Caco-2 (cell line): ENCODE measurements at regions not wholly inside any gene's neighbourhood (a gene's known extent, or its start where the extent isn't known, plus 50 kb on each side); places are given as distances from the start of the nearest gene placed in this dataset.

Experiments used
- BruUV-seq: library from RNA; stranded (reverse); fragments of 400-500 nt; replicated peaks from 2 replicates; lab custom pipeline; 2021; lab: Mats Ljungman, UMichigan
- CTCF ChIA-PET: fragments of 300-600 bp; sonication (Branson Sonifier 250); formaldehyde crosslinking; loops from one replicate; lab custom pipeline; 2022; ENCODE audit warnings: antibody characterized with exemption; lab: Charles Lee
- POLR2A ChIA-PET: fragments of 300-600 bp; sonication (Branson Sonifier 250); formaldehyde crosslinking; loops from one replicate; lab custom pipeline; 2022; ENCODE audit warnings: antibody characterized with exemption; lab: Charles Lee
- DNase-seq, 2 experiments: peaks; one replicate each; pipeline versions ENCODE4 v3.0.0 to v3.0.0-alpha.2; 2020 to 2022
- H3K27me3 ChIP-seq: replicated peaks from 2 replicates; pipeline ENCODE4 v1.6.0; 2011; ENCODE audit warnings: low read length; ENCODE audit not compliant: control insufficient read depth, insufficient read depth
- H3K36me3 ChIP-seq: 2 replicates; pipeline ENCODE4 v1.5.1; 2011; ENCODE audit warnings: low read length; ENCODE audit not compliant: control insufficient read depth, insufficient read depth
- H3K4me1 ChIP-seq: fragments of 250-450 bp; sonication (Bioruptor Pico); 2 replicates; pipeline ENCODE4 v1.5.1; 2020; ENCODE audit warnings: mild to moderate bottlenecking
- H3K4me3 ChIP-seq: 2 replicates; pipeline ENCODE4 v1.5.1; 2011; ENCODE audit warnings: low read depth, mild to moderate bottlenecking, control low read depth, low read length
- H3K9me3 ChIP-seq: fragments of 250-450 bp; sonication (Bioruptor Pico); 2 replicates; pipeline ENCODE4 v1.5.1; 2020; ENCODE audit warnings: mild to moderate bottlenecking, moderate library complexity
- H3K27ac Mint-ChIP-seq: one replicate; pipeline ENCODE4 v1.8.0; 2022; ENCODE audit warnings: mixed read lengths; ENCODE audit not compliant: unreplicated experiment
- H3K27me3 Mint-ChIP-seq: one replicate; pipeline ENCODE4 v1.8.0; 2022; ENCODE audit warnings: mixed read lengths; ENCODE audit not compliant: insufficient read depth, unreplicated experiment
- H3K36me3 Mint-ChIP-seq: one replicate; pipeline ENCODE4 v1.8.0; 2022; ENCODE audit warnings: mild to moderate bottlenecking, mixed read lengths; ENCODE audit not compliant: insufficient read depth, unreplicated experiment
- H3K4me1 Mint-ChIP-seq: one replicate; pipeline ENCODE4 v1.8.0; 2022; ENCODE audit warnings: low read depth, mixed read lengths; ENCODE audit not compliant: unreplicated experiment
- H3K4me3 Mint-ChIP-seq: one replicate; pipeline ENCODE4 v1.8.0; 2022; ENCODE audit warnings: mild to moderate bottlenecking, moderate library complexity, mixed read lengths; ENCODE audit not compliant: unreplicated experiment
- H3K9me3 Mint-ChIP-seq: one replicate; pipeline ENCODE4 v1.8.0; 2022; ENCODE audit warnings: mixed read lengths; ENCODE audit not compliant: unreplicated experiment
- intact Hi-C: fragments of 100-400 bp; cut with micrococcal nuclease; formaldehyde crosslinking; loops from one replicate; pipeline ENCODE4 v1.10.0; 2022; ENCODE audit not compliant: unreplicated experiment
- TF ChIP-seq, protein P1 (sequence below), 2 experiments: fragments of 200-600 bp in 1 of 2; IDR thresholded peaks; 1 replicate in 1 of 2; 2 replicates in 1 of 2; pipeline versions ENCODE4 v1.5.1 to v1.8.0; 2011 to 2022; ENCODE audit warnings: antibody characterized with exemption in 1 of 2, control low read depth in 1 of 2, inconsistent platforms in 1 of 2, low read depth in 1 of 2, low read length in 1 of 2, mild to moderate bottlenecking in 1 of 2, moderate library complexity in 1 of 2; ENCODE audit not compliant: insufficient read depth in 1 of 2, severe bottlenecking in 1 of 2, unreplicated experiment in 1 of 2

DNA sequence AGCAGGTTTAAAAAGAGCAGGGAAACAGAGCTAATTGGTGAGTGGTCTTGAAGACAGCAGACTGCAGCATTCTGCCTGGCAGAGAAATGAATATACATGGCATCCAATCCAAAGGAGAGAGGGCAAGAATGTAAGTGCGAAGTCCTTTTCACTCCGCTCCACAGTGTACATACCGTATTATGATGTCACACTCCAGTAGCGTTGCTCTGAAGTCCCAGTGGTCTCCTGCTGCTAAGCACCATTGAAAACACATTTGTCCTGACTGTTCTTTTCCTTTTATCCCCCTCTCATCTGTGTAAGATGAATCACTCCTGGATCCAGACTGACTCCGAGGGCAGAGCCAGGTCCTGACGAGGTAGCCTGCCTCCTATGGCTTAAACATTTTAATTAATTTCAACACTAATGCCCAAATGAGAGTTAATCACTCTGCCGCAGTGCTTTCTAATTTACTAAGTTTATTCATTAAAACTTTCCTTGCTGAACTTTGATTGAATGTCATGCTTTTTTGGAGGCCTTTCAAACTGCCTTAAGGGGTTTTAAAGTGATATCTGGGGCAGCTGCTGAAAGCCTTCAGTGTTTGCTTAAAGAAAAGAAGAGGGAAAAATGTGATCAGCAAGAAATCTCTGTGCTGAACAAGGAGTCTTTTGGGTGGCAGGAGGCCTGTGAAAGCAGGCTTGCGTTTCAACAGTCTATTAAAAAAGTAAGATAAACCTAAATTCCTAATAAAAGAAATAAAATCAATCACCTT is 227.2 kb downstream of the ATG4C start:
- H3K36me3 Mint-ChIP-seq: no peaks in the 10 kb centered on the region
- no peak overlapping the region for H3K27ac Mint-ChIP-seq
- BruUV-seq: no TSS peak
- H3K4me3 Mint-ChIP-seq: no peak overlapping the region
- Histone ChIP-seq H3K27me3 (no peaks in the 10 kb centered on the region), H3K4me3 (no peak overlapping the region), H3K36me3 (no peaks in the 10 kb centered on the region), H3K4me1 (no peaks in the 10 kb centered on the region), H3K9me3 (no peaks in the 10 kb centered on the region)
- intact Hi-C loops: loop anchor here (10.0 kb wide), 1 partner anchor 134 kb away; no protein-coding TSS in a partner anchor
- ChIA-PET CTCF (interaction anchor here (0.6 kb wide), 1 partner anchor 888 kb away, joined by 4 read pairs; no protein-coding TSS in a partner anchor), POLR2A (no interaction called here)
- H3K27me3 Mint-ChIP-seq: peaks cover 7% of the 10 kb centered on the region
- DNase-seq: no peak
- TF ChIP-seq, protein P1, sequence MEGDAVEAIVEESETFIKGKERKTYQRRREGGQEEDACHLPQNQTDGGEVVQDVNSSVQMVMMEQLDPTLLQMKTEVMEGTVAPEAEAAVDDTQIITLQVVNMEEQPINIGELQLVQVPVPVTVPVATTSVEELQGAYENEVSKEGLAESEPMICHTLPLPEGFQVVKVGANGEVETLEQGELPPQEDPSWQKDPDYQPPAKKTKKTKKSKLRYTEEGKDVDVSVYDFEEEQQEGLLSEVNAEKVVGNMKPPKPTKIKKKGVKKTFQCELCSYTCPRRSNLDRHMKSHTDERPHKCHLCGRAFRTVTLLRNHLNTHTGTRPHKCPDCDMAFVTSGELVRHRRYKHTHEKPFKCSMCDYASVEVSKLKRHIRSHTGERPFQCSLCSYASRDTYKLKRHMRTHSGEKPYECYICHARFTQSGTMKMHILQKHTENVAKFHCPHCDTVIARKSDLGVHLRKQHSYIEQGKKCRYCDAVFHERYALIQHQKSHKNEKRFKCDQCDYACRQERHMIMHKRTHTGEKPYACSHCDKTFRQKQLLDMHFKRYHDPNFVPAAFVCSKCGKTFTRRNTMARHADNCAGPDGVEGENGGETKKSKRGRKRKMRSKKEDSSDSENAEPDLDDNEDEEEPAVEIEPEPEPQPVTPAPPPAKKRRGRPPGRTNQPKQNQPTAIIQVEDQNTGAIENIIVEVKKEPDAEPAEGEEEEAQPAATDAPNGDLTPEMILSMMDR (IDR thresholded peaks at IDR 0.05; ENCODE audit: insufficient read depth in 1 of 2, low read depth in 1 of 2, low read length in 1 of 2, severe bottlenecking in 1 of 2, unreplicated experiment in 1 of 2): no peak
- no peaks in the 10 kb centered on the region for H3K9me3 Mint-ChIP-seq
- H3K4me1 Mint-ChIP-seq: no peaks in the 10 kb centered on the region

DNA sequence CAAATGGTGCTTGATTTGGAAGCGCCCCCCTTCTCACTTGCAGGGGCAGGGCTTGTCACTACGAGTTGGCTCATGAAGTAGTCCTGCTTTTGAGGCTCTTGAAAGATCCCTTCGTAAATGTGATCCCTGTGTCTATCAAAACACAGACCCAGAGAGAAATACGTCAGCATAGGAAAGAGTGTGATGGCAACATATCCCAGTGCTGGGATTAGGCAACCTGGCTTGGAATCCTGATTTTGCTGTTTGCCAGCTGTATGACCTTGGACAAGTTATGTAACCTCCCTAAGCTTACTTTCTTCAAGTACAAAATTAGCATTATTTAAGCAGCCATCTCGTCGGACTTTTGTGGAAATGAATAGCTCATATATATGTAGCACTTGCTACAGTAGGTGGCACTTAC is 228.4 kb downstream of the ATG4C start:
- H3K4me1 Mint-ChIP-seq: no peaks in the 10 kb centered on the region
- ChIA-PET POLR2A (no interaction called here), CTCF (interaction anchor here (0.7 kb wide), 1 partner anchor 149 kb away, joined by 3 read pairs; no protein-coding TSS in a partner anchor)
- no TSS peak for BruUV-seq
- intact Hi-C loops: loop anchor here (10.0 kb wide), 1 partner anchor 132 kb away; no protein-coding TSS in a partner anchor
- H3K4me3 Mint-ChIP-seq: no peak overlapping the region
- no peaks in the 10 kb centered on the region for H3K4me1 ChIP-seq
- H3K36me3 ChIP-seq: no peaks in the 10 kb centered on the region
- H3K9me3 ChIP-seq: no peaks in the 10 kb centered on the region
- no peaks in the 10 kb centered on the region for H3K9me3 Mint-ChIP-seq
- no peak overlapping the region for H3K4me3 ChIP-seq
- no peaks in the 10 kb centered on the region for H3K36me3 Mint-ChIP-seq
- DNase-seq: no peak
- TF ChIP-seq, protein P1 (IDR thresholded peaks at IDR 0.05; ENCODE audit: insufficient read depth in 1 of 2, low read depth in 1 of 2, low read length in 1 of 2, severe bottlenecking in 1 of 2, unreplicated experiment in 1 of 2): no peak
- no peaks in the 10 kb centered on the region for H3K27me3 ChIP-seq
- no peak overlapping the region for H3K27ac Mint-ChIP-seq
- H3K27me3 Mint-ChIP-seq: peaks cover 3% of the 10 kb centered on the region

DNA sequence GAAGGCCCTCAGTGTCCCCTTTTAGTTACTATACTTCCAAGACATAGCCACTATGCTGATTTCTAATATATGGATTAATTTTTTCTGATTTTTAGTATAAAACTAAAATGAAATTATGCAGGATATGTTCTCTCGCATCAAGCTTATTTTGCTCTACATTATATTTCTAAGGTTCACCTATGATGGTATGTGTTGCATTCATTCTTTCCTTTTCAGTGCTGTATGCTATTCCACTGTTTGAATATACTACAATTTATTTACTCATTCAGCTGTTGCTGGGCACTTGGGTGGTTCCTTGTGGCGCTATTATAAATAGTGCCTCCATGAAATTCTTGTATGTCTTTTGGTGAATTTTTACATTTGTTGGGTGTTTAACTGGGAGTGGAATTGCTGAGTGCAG is 230.3 kb downstream of the ATG4C start:
- H3K36me3 ChIP-seq: no peaks in the 10 kb centered on the region
- TF ChIP-seq, protein P1 (IDR thresholded peaks at IDR 0.05; ENCODE audit: insufficient read depth in 1 of 2, low read depth in 1 of 2, low read length in 1 of 2, severe bottlenecking in 1 of 2, unreplicated experiment in 1 of 2): no peak
- POLR2A ChIA-PET: no interaction called here
- Mint-ChIP-seq H3K27ac (no peak overlapping the region), H3K4me3 (no peak overlapping the region), H3K27me3 (peaks cover 3% of the 10 kb centered on the region), H3K36me3 (no peaks in the 10 kb centered on the region), H3K9me3 (no peaks in the 10 kb centered on the region), H3K4me1 (no peaks in the 10 kb centered on the region)
- H3K4me1 ChIP-seq: no peaks in the 10 kb centered on the region
- no peak for DNase-seq
- CTCF ChIA-PET: no interaction called here
- no peaks in the 10 kb centered on the region for H3K9me3 ChIP-seq
- BruUV-seq: no TSS peak
- intact Hi-C loops: loop anchor here (10.0 kb wide), 1 partner anchor 131 kb away; no protein-coding TSS in a partner anchor
- H3K27me3 ChIP-seq: no peaks in the 10 kb centered on the region
- no peak overlapping the region for H3K4me3 ChIP-seq
